ENCODE measurements at regions not wholly inside any gene's neighbourhood (a gene's known extent, or its start where the extent isn't known, plus 50 kb on each side); places are given as distances from the start of the nearest gene placed in this dataset.

DNA sequence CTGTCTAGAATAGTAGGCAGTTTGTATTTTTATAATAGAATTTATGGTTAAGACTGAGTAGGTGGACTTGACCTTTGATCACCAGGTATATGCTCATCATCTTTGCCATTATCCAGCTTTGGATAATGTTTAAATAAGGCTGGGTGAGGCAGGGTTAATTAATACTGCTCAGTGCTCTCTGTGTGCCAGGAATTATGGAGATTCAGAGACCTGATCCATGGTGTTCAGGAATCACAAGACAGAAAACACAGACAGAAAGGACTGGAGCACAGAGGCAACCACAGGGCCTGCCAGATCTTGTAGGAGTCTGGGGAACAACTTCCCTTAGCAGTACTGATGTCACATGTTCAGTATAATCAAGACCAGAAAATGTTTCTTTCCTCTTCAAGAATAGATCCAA, 186.3 kb upstream of the ADCY2 start:
- Histone ChIP-seq H3K79me1 (ENCODE audit: low read depth, low read length) (no peaks in the 10 kb centered on the region), H3K4me3 (ENCODE audit: extremely low read depth in 1 of 4, insufficient read depth in 2 of 4, low read depth in 3 of 4, low read length in 4 of 4) (no peak overlapping the region), H4K8ac (ENCODE audit: extremely low read depth, insufficient read depth, low read length) (no peak overlapping the region), H2AFZ (ENCODE audit: low read length) (no peak overlapping the region), H3K9me3 (ENCODE audit: insufficient read depth in 2 of 2, low read depth in 1 of 2, low read length in 1 of 2) (no peaks in the 10 kb centered on the region), H2AK5ac (ENCODE audit: low read depth, low read length) (no peak overlapping the region), H3K14ac (ENCODE audit: insufficient read length) (no peak overlapping the region), H3K56ac (replicated peaks; ENCODE audit: insufficient read length, low read depth, low read length) (no peak overlapping the region), H4K91ac (replicated peaks; ENCODE audit: insufficient read length, low read length) (no peak overlapping the region), H3K18ac (ENCODE audit: extremely low read depth, low read length) (no peak overlapping the region), H3K36me3 (ENCODE audit: control insufficient read depth in 2 of 4, insufficient read depth in 4 of 4, low read length in 3 of 4) (no peaks in the 10 kb centered on the region), H3K4me2 (ENCODE audit: insufficient read depth in 1 of 2, low read depth in 2 of 2, low read length in 2 of 2) (no peak overlapping the region), H3K4ac (replicated peaks; ENCODE audit: insufficient read length, low read depth, low read length) (no peak overlapping the region), H4K5ac (ENCODE audit: insufficient read length, low read depth, low read length) (no peak overlapping the region), H3K23me2 (ENCODE audit: low read depth, low read length) (no peaks in the 10 kb centered on the region), H2BK20ac (ENCODE audit: low read length) (no peak overlapping the region), H3K27me3 (replicated peaks in 1 of 4; ENCODE audit: control insufficient read depth in 3 of 4, extremely low read depth in 1 of 4, insufficient read depth in 3 of 4, low read length in 3 of 4) (no peaks in the 10 kb centered on the region), H4K20me1 (replicated peaks in 1 of 2; ENCODE audit: control insufficient read depth in 1 of 2, insufficient read depth in 2 of 2, low read length in 2 of 2) (no peaks in the 10 kb centered on the region), H2BK12ac (ENCODE audit: low read depth, low read length) (no peak overlapping the region), H2BK120ac (replicated peaks; ENCODE audit: low read depth, low read length) (no peak overlapping the region), H2BK5ac (ENCODE audit: low read depth, low read length) (no peak overlapping the region), H3K79me2 (ENCODE audit: control insufficient read depth in 1 of 2, insufficient read depth in 2 of 2, low read length in 2 of 2) (no peaks in the 10 kb centered on the region), H2BK15ac (ENCODE audit: low read length) (no peak overlapping the region), H3K9ac (replicated peaks in 1 of 4; ENCODE audit: extremely low read depth in 1 of 4, low read depth in 3 of 4, low read length in 3 of 4) (no peak overlapping the region), H3K23ac (ENCODE audit: insufficient read length) (no peak overlapping the region), H3K27ac (ENCODE audit: low read depth, low read length) (no peak overlapping the region), H3K4me1 (replicated peaks in 1 of 4; ENCODE audit: control insufficient read depth in 3 of 4, insufficient read depth in 4 of 4, low read length in 3 of 4) (no peaks in the 10 kb centered on the region)
- POLR2A ChIA-PET (ENCODE audit: partially characterized antibody) = no interaction called here
- DNase-seq (ENCODE audit: low read depth in 1 of 2, low spot score in 2 of 2) (no peak), FAIRE-seq (no peak)
- CTCF ChIA-PET (ENCODE audit: partially characterized antibody) = interaction anchor here (1.0 kb wide), 1 partner anchor 13 kb away, joined by 3 read pairs; no protein-coding TSS in a partner anchor
- TF ChIP-seq EZH2 (IDR thresholded peaks at IDR 0.05; ENCODE audit: low read depth, low read length, severe bottlenecking) (no peak), BCL11A (IDR thresholded peaks at IDR 0.05; ENCODE audit: low read depth in 2 of 2, low read length in 2 of 2) (no peak), SUZ12 (IDR thresholded peaks at IDR 0.05; ENCODE audit: low read length) (no peak), HDAC2 (IDR thresholded peaks at IDR 0.05; ENCODE audit: borderline replicate concordance in 1 of 2, low read depth in 2 of 2, low read length in 2 of 2) (no peak), JUN (IDR thresholded peaks at IDR 0.05; ENCODE audit: low read depth, low read length) (no peak), KDM5A (IDR thresholded peaks at IDR 0.05; ENCODE audit: low read length) (no peak), TBP (IDR thresholded peaks at IDR 0.05; ENCODE audit: low read depth, low read length) (no peak), KDM1A (IDR thresholded peaks at IDR 0.05; ENCODE audit: borderline replicate concordance, low read length) (no peak), TEAD4 (IDR thresholded peaks at IDR 0.05; ENCODE audit: low read depth, low read length) (no peak), CBX8 (IDR thresholded peaks at IDR 0.05; ENCODE audit: borderline replicate concordance, low read depth, low read length) (no peak), SIRT6 (IDR thresholded peaks at IDR 0.05; ENCODE audit: low read length) (no peak), NANOG (IDR thresholded peaks at IDR 0.05; ENCODE audit: insufficient read depth, low read depth, low read length, poor library complexity, severe bottlenecking) (no peak), SRF (IDR thresholded peaks at IDR 0.05; ENCODE audit: low read depth, low read length) (no peak)
- TF ChIP-seq, protein P1, sequence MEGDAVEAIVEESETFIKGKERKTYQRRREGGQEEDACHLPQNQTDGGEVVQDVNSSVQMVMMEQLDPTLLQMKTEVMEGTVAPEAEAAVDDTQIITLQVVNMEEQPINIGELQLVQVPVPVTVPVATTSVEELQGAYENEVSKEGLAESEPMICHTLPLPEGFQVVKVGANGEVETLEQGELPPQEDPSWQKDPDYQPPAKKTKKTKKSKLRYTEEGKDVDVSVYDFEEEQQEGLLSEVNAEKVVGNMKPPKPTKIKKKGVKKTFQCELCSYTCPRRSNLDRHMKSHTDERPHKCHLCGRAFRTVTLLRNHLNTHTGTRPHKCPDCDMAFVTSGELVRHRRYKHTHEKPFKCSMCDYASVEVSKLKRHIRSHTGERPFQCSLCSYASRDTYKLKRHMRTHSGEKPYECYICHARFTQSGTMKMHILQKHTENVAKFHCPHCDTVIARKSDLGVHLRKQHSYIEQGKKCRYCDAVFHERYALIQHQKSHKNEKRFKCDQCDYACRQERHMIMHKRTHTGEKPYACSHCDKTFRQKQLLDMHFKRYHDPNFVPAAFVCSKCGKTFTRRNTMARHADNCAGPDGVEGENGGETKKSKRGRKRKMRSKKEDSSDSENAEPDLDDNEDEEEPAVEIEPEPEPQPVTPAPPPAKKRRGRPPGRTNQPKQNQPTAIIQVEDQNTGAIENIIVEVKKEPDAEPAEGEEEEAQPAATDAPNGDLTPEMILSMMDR (IDR thresholded peaks at IDR 0.05; ENCODE audit: control extremely low read depth in 1 of 3, insufficient read depth in 1 of 3, low read depth in 1 of 3, low read length in 3 of 3) = no peak

All from H1 (cell line).